Lung microvascular endothelial cell (primary cell): ENCODE measurements at regions not wholly inside any gene's neighbourhood (a gene's known extent, or its start where the extent isn't known, plus 50 kb on each side); places are given as distances from the start of the nearest gene placed in this dataset.

Experiments
- DNase-seq, 2 donors: peaks; one replicate each; pipeline versions ENCODE4 v3.0.0 to v3.0.0-alpha.2; 2010; ENCODE audit warnings: low read depth in 2 of 2

- no peak for DNase-seq
These were observed 426.3 kb upstream of the PFKP start for GRCh38 chr10:2641028-2641427.

- no peak for DNase-seq
These were observed 433.7 kb upstream of the PFKP start for GRCh38 chr10:2633630-2634029.

GRCh38 chr10:2631557-2632205 is 435.7 kb upstream of the PFKP start:
- DNase-seq, result no peak

GRCh38 chr10:2628705-2629104 is 438.6 kb upstream of the PFKP start:
- no peak for DNase-seq

- no peak for DNase-seq
These were observed 439.4 kb upstream of the PFKP start for GRCh38 chr10:2627969-2628368.

- no peak for DNase-seq
These were observed 442.3 kb upstream of the PFKP start for GRCh38 chr10:2625094-2625493.

- DNase-seq, result no peak
These were observed 443.6 kb upstream of the PFKP start for GRCh38 chr10:2623675-2624274.

- no peak for DNase-seq
These were observed 446.4 kb upstream of the PFKP start for GRCh38 chr10:2620827-2621521.

- DNase-seq, result no peak
These were observed 447.4 kb upstream of the PFKP start for GRCh38 chr10:2619916-2620315.

- DNase-seq, result peak in 1 of 2 donors; percentile 5
These were observed 447.9 kb upstream of the PFKP start for GRCh38 chr10:2619472-2619871.

GRCh38 chr10:2618690-2619089 is 448.7 kb upstream of the PFKP start:
- no peak for DNase-seq

GRCh38 chr10:2616215-2616614 is 451.1 kb upstream of the PFKP start:
- no peak for DNase-seq

GRCh38 chr10:2611603-2612002 is 455.7 kb upstream of the PFKP start:
- no peak for DNase-seq

- no peak for DNase-seq
These were observed 456.4 kb upstream of the PFKP start for GRCh38 chr10:2610946-2611345.

- DNase-seq, result no peak
These were observed 462.5 kb upstream of the PFKP start for GRCh38 chr10:2604891-2605290.

GRCh38 chr10:2599571-2599970 is 467.8 kb upstream of the PFKP start:
- no peak for DNase-seq

GRCh38 chr10:2592360-2593160 is 474.8 kb upstream of the PFKP start:
- no peak for DNase-seq

GRCh38 chr10:2589196-2589595 is 478.2 kb upstream of the PFKP start:
- no peak for DNase-seq

- no peak for DNase-seq
These were observed 483.0 kb upstream of the PFKP start for GRCh38 chr10:2584385-2584784.

GRCh38 chr10:2576892-2577291 is 490.5 kb upstream of the PFKP start:
- DNase-seq, result no peak

GRCh38 chr10:2575460-2575859 is 491.9 kb upstream of the PFKP start:
- DNase-seq, result no peak

GRCh38 chr10:2572611-2573010 is 494.7 kb upstream of the PFKP start:
- DNase-seq, result no peak
